ENCODE measurements at regions not wholly inside any gene's neighbourhood (a gene's known extent, or its start where the extent isn't known, plus 50 kb on each side); places are given as distances from the start of the nearest gene placed in this dataset.

DNA sequence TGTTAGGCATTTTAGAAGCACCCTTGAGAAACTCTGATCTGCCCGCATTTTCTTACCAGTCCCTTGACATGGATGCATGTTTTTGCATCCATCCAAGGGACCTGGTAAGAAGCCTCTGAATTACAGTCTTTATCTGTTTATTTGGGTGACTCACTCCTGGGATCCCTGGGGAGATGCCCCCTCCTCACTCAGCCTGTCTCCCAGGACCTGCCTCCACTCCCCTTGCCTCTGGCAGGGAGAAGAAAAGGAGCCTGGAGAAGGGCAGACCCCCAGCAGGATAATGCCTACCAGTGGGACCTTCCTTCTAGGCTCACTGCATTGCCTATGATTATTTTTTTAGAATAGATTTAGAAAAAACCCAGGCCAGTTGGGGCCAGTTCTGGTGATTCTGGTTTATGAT, 329.4 kb downstream of the PTTG2 start:
- TF ChIP-seq, protein P1, sequence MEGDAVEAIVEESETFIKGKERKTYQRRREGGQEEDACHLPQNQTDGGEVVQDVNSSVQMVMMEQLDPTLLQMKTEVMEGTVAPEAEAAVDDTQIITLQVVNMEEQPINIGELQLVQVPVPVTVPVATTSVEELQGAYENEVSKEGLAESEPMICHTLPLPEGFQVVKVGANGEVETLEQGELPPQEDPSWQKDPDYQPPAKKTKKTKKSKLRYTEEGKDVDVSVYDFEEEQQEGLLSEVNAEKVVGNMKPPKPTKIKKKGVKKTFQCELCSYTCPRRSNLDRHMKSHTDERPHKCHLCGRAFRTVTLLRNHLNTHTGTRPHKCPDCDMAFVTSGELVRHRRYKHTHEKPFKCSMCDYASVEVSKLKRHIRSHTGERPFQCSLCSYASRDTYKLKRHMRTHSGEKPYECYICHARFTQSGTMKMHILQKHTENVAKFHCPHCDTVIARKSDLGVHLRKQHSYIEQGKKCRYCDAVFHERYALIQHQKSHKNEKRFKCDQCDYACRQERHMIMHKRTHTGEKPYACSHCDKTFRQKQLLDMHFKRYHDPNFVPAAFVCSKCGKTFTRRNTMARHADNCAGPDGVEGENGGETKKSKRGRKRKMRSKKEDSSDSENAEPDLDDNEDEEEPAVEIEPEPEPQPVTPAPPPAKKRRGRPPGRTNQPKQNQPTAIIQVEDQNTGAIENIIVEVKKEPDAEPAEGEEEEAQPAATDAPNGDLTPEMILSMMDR (IDR thresholded peaks at IDR 0.05; ENCODE audit: low read length), result no peak
- no peak for TF ChIP-seq EZH2 (IDR thresholded peaks at IDR 0.05; ENCODE audit: borderline replicate concordance, low read length)

Data from OCI-LY1 (cell line).